Fibroblast of lung (primary cell): ENCODE measurements at regions not wholly inside any gene's neighbourhood (a gene's known extent, or its start where the extent isn't known, plus 50 kb on each side); places are given as distances from the start of the nearest gene placed in this dataset.
A peak's percentile ranks its signal among the peaks of the same experiment; 100 is the strongest.

ENCODE experiments used
- DNase-seq, 2 donors: peaks; one replicate each; pipeline versions ENCODE4 v3.0.0 to v3.0.0-alpha.2; 2010; ENCODE audit warnings: low read depth in 2 of 2
- H2AFZ ChIP-seq: 2 replicates; pipeline ENCODE4 v1.5.1; 2012; ENCODE audit warnings: low read length, control low read depth, inconsistent platforms
- H3K27ac ChIP-seq: 2 replicates; pipeline ENCODE4 v1.5.1; 2011; ENCODE audit warnings: low read length, control low read depth; ENCODE audit not compliant: insufficient read depth
- H3K27me3 ChIP-seq: 2 replicates; pipeline ENCODE4 v1.5.1; 2011; ENCODE audit warnings: mild to moderate bottlenecking, low read length; ENCODE audit not compliant: control insufficient read depth, insufficient read depth
- H3K36me3 ChIP-seq: 2 replicates; pipeline ENCODE4 v1.5.1; 2011; ENCODE audit warnings: low read length; ENCODE audit not compliant: control insufficient read depth, insufficient read depth
- H3K4me1 ChIP-seq: 2 replicates; pipeline ENCODE4 v1.5.1; 2011; ENCODE audit warnings: low read length; ENCODE audit not compliant: control insufficient read depth, insufficient read depth; ENCODE audit errors: extremely low read depth
- H3K4me2 ChIP-seq: 2 replicates; pipeline ENCODE4 v1.5.1; 2011; ENCODE audit warnings: low read length, control low read depth; ENCODE audit not compliant: insufficient read depth; ENCODE audit errors: extremely low read depth
- H3K4me3 ChIP-seq, 4 experiments: fragments of 200-600 bp in 1 of 4; sonication (generic) in 1 of 4; replicated peaks in 1 of 4; 2 replicates each; pipeline ENCODE4 v1.5.1; 2011 to 2016; ENCODE audit warnings: low read length in 4 of 4, low read depth in 3 of 4, mild to moderate bottlenecking in 3 of 4, control low read depth in 2 of 4, inconsistent platforms in 1 of 4, mixed read lengths in 1 of 4; ENCODE audit not compliant: insufficient read depth in 1 of 4; ENCODE audit errors: control extremely low read depth in 1 of 4
- H3K79me2 ChIP-seq: 2 replicates; pipeline ENCODE4 v1.5.1; 2012; ENCODE audit warnings: mild to moderate bottlenecking, low read length, inconsistent platforms; ENCODE audit not compliant: control insufficient read depth, insufficient read depth
- H3K9ac ChIP-seq: 2 replicates; pipeline ENCODE4 v1.5.1; 2011; ENCODE audit warnings: mild to moderate bottlenecking, low read length, control low read depth; ENCODE audit not compliant: insufficient read depth
- H3K9me3 ChIP-seq: 2 replicates; pipeline ENCODE4 v1.5.1; 2012; ENCODE audit warnings: low read depth, low read length; ENCODE audit not compliant: control insufficient read depth, insufficient read depth
- H4K20me1 ChIP-seq: 2 replicates; pipeline ENCODE4 v1.5.1; 2011; ENCODE audit warnings: low read length; ENCODE audit not compliant: control insufficient read depth, insufficient read depth; ENCODE audit errors: extremely low read depth
- EZH2 ChIP-seq: IDR thresholded peaks from 2 replicates; pipeline ENCODE4 v1.5.1; 2012; ENCODE audit warnings: low read length, control low read depth, mild to moderate bottlenecking; ENCODE audit errors: missing control alignments
- TF ChIP-seq, protein P1 (sequence below), 2 donors: IDR thresholded peaks in 1 of 2; conservative IDR thresholded peaks in 1 of 2; 1 replicate in 1 of 2; 2 replicates in 1 of 2; pipeline ENCODE4 v1.5.1; 2011 to 2012; ENCODE audit warnings: low read length in 2 of 2, control low read depth in 1 of 2, inconsistent platforms in 1 of 2, low read depth in 1 of 2, mild to moderate bottlenecking in 1 of 2

DNA sequence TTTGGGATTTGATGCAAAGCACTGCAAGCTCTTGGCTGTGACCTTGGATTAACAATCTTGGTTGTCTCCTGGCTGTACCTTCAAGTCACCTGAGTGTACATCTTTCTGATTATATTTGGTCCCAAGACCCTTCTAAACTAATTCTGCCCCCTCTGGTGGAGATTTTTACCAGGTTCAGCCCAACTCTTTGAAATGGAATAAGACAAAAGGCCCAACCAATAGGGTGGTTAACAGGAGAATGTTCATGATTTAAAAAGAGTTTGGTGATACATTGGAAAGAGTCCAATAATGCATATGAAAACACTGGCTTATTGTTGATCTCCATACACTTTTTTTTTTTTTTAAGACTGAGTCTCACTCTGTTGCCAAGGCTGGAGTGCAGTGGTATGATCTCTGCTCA, 77.5 kb upstream of the CD83 start:
- no peak for TF ChIP-seq EZH2
- TF ChIP-seq, protein P1, sequence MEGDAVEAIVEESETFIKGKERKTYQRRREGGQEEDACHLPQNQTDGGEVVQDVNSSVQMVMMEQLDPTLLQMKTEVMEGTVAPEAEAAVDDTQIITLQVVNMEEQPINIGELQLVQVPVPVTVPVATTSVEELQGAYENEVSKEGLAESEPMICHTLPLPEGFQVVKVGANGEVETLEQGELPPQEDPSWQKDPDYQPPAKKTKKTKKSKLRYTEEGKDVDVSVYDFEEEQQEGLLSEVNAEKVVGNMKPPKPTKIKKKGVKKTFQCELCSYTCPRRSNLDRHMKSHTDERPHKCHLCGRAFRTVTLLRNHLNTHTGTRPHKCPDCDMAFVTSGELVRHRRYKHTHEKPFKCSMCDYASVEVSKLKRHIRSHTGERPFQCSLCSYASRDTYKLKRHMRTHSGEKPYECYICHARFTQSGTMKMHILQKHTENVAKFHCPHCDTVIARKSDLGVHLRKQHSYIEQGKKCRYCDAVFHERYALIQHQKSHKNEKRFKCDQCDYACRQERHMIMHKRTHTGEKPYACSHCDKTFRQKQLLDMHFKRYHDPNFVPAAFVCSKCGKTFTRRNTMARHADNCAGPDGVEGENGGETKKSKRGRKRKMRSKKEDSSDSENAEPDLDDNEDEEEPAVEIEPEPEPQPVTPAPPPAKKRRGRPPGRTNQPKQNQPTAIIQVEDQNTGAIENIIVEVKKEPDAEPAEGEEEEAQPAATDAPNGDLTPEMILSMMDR (conservative IDR thresholded peaks at IDR 0.05 in 1 of 2, IDR thresholded peaks at IDR 0.05 in 1 of 2; ENCODE audit: low read depth in 1 of 2, low read length in 2 of 2): no peak
- no peak for DNase-seq
- no peak overlapping the region for H3K4me2 ChIP-seq
- H3K27ac ChIP-seq: no peak overlapping the region
- H3K4me1 ChIP-seq: peaks cover 13% of the 10 kb centered on the region
- no peaks in the 10 kb centered on the region for H3K9me3 ChIP-seq
- H3K4me3 ChIP-seq: no peak overlapping the region
- no peaks in the 10 kb centered on the region for H4K20me1 ChIP-seq
- no peak overlapping the region for H3K9ac ChIP-seq
- no peaks in the 10 kb centered on the region for H3K79me2 ChIP-seq
- H2AFZ ChIP-seq: no peak overlapping the region
- H3K36me3 ChIP-seq: no peaks in the 10 kb centered on the region
- no peaks in the 10 kb centered on the region for H3K27me3 ChIP-seq

DNA sequence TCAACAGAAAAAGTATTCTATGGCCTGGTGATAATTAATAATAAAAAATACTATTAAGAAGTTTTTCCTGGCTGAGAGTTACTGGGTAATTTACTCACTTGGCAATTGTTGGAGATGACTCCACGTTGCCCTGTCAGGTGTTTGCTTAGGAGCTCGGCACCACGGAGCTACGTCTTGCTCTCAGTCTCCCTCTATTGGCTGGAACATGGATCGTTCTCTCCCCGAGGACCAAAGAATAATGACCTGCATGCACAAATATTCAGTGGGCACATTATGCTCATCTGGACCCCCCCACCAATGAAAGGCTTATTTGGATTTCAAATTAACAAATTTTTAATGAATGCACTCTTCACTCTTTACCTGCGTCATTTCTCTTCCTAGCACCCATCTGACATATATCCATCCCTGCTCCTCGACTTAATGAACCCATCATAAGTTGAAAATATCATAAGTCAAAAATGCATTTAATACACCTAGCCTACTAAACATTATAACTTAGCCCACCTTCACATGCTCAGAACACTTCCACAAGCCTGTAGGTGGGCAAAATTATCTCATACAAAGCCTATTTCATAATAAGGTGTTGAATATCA, 71.0 kb upstream of the CD83 start:
- no peaks in the 10 kb centered on the region for H3K36me3 ChIP-seq
- no peak overlapping the region for H3K27ac ChIP-seq
- no peaks in the 10 kb centered on the region for H4K20me1 ChIP-seq
- TF ChIP-seq EZH2: no peak
- TF ChIP-seq, protein P1 (conservative IDR thresholded peaks at IDR 0.05 in 1 of 2, IDR thresholded peaks at IDR 0.05 in 1 of 2; ENCODE audit: low read depth in 1 of 2, low read length in 2 of 2): peak; percentile 76 to 87
- DNase-seq: peak; percentile 51 to 53
- H2AFZ ChIP-seq: no peak overlapping the region
- no peak overlapping the region for H3K4me3 ChIP-seq
- no peak overlapping the region for H3K4me2 ChIP-seq
- no peaks in the 10 kb centered on the region for H3K79me2 ChIP-seq
- no peaks in the 10 kb centered on the region for H3K9me3 ChIP-seq
- no peaks in the 10 kb centered on the region for H3K4me1 ChIP-seq
- H3K27me3 ChIP-seq: no peaks in the 10 kb centered on the region
- H3K9ac ChIP-seq: no peak overlapping the region

DNA sequence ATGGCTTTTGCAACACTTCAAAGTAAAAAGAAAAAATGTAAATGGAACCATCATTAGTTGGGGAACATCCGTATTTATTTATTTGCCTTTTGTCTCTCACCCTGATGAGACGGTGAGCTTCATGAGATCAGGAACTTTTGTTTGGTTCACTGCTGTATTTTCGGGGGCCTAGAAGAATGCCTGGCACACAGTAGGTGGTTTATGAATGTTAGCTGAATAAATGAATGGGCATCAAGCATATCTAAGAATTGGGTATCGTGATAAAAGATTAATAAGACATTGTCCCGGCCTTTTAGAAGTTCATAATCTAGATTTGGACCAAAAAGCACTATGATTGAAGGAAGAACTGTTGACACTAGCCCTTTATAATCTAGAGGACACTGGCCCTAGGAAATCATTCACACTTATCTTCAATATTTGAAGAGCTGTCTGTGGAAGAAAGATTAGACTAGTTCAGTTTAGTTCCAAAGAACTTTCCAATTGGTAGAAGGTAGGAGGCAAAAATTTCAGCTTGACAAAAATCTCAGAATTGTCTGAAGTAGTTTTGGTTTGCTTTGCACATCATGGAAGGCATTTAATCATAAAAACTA, 70.3 kb upstream of the CD83 start:
- Histone ChIP-seq H4K20me1 (no peaks in the 10 kb centered on the region), H3K9ac (no peak overlapping the region), H3K79me2 (no peaks in the 10 kb centered on the region), H3K4me1 (no peaks in the 10 kb centered on the region), H3K9me3 (no peaks in the 10 kb centered on the region), H3K4me3 (no peak overlapping the region), H3K27ac (no peak overlapping the region), H3K36me3 (no peaks in the 10 kb centered on the region), H2AFZ (no peak overlapping the region), H3K27me3 (no peaks in the 10 kb centered on the region), H3K4me2 (no peak overlapping the region)
- DNase-seq: no peak
- TF ChIP-seq, protein P1 (conservative IDR thresholded peaks at IDR 0.05 in 1 of 2, IDR thresholded peaks at IDR 0.05 in 1 of 2; ENCODE audit: low read depth in 1 of 2, low read length in 2 of 2): no peak
- TF ChIP-seq EZH2: no peak
